Naive thymus-derived CD4-positive, alpha-beta T cell (primary cell): ENCODE measurements at regions not wholly inside any gene's neighbourhood (a gene's known extent, or its start where the extent isn't known, plus 50 kb on each side); places are given as distances from the start of the nearest gene placed in this dataset.

Source experiments
- ATAC-seq: fragments of 150-1000 bp; cut with Tn5 transposase; 2 replicates; pipeline ENCODE4 v1.10.0; 2021; ENCODE audit warnings: mild to moderate bottlenecking, moderate library complexity
- CTCF ChIA-PET: fragments of 350-600 bp; sonication (Branson Sonifier 250); formaldehyde crosslinking; loops from one replicate; lab custom pipeline; 2021; ENCODE audit warnings: antibody characterized with exemption; lab: Charles Lee
- POLR2A ChIA-PET: fragments of 350-600 bp; sonication (Branson Sonifier 250); formaldehyde crosslinking; loops from one replicate; lab custom pipeline; 2021; ENCODE audit warnings: antibody characterized with exemption, inconsistent platforms; lab: Charles Lee
- DNase-seq, 9 donors: peaks; one replicate each; pipeline versions ENCODE4 v3.0.0 to v3.0.0-alpha.2; 2020 to 2022; ENCODE audit warnings: mixed read lengths in 1 of 9
- H3K27ac ChIP-seq: one replicate; pipeline ENCODE4 v1.7.0; 2013; ENCODE audit warnings: mild to moderate bottlenecking, low read depth, low read length, moderate library complexity
- H3K27me3 ChIP-seq, 2 donors: one replicate each; pipeline ENCODE4 v1.7.0; 2013; ENCODE audit warnings: low read length in 2 of 2, mild to moderate bottlenecking in 2 of 2, moderate library complexity in 2 of 2; ENCODE audit not compliant: control insufficient read depth in 2 of 2, insufficient read depth in 2 of 2
- H3K36me3 ChIP-seq, 3 experiments: 1 replicate in 2 of 3; 2 replicates in 1 of 3; pipeline ENCODE4 v1.7.0; 2013; ENCODE audit warnings: low read length in 3 of 3, mild to moderate bottlenecking in 3 of 3, moderate library complexity in 1 of 3; ENCODE audit not compliant: insufficient read depth in 3 of 3, control insufficient read depth in 2 of 3
- H3K4me1 ChIP-seq, 2 donors: one replicate each; pipeline ENCODE4 v1.7.0; 2013; ENCODE audit warnings: low read length in 2 of 2, mild to moderate bottlenecking in 2 of 2, moderate library complexity in 1 of 2; ENCODE audit not compliant: control insufficient read depth in 2 of 2, insufficient read depth in 2 of 2
- H3K4me3 ChIP-seq: 2 replicates; pipeline ENCODE4 v1.7.0; 2013; ENCODE audit warnings: mild to moderate bottlenecking, low read length
- H3K9me3 ChIP-seq, 3 experiments: 1 replicate in 2 of 3; 2 replicates in 1 of 3; pipeline ENCODE4 v1.7.0; 2013; ENCODE audit warnings: low read length in 3 of 3; ENCODE audit not compliant: control insufficient read depth in 2 of 3
- H3K27ac Mint-ChIP-seq, 9 donors: one replicate each; pipeline ENCODE4 v1.8.0; 2020 to 2022; ENCODE audit warnings: mixed read lengths in 9 of 9, mild to moderate bottlenecking in 8 of 9, moderate library complexity in 5 of 9, inconsistent platforms in 2 of 9
- H3K27me3 Mint-ChIP-seq, 5 donors: one replicate each; pipeline ENCODE4 v1.8.0; 2021 to 2022; ENCODE audit warnings: mixed read lengths in 5 of 5, mild to moderate bottlenecking in 1 of 5
- H3K36me3 Mint-ChIP-seq, 5 donors: one replicate each; pipeline ENCODE4 v1.8.0; 2020 to 2022; ENCODE audit warnings: mixed read lengths in 5 of 5, mild to moderate bottlenecking in 3 of 5, inconsistent platforms in 1 of 5
- H3K4me1 Mint-ChIP-seq, 7 donors: one replicate each; pipeline ENCODE4 v1.8.0; 2020 to 2022; ENCODE audit warnings: mixed read lengths in 7 of 7, mild to moderate bottlenecking in 3 of 7, inconsistent platforms in 1 of 7
- H3K4me3 Mint-ChIP-seq, 10 donors: one replicate each; pipeline ENCODE4 v1.8.0; 2020 to 2022; ENCODE audit warnings: mild to moderate bottlenecking in 10 of 10, mixed read lengths in 10 of 10, moderate library complexity in 6 of 10, inconsistent platforms in 2 of 10
- H3K9me3 Mint-ChIP-seq, 11 donors: one replicate each; pipeline ENCODE4 v1.8.0; 2020 to 2022; ENCODE audit warnings: mixed read lengths in 11 of 11, mild to moderate bottlenecking in 4 of 11, inconsistent platforms in 1 of 11, moderate library complexity in 1 of 11
- intact Hi-C, 2 donors: fragments of 100-400 bp; cut with micrococcal nuclease; formaldehyde crosslinking; loops; one replicate each; pipeline ENCODE4 v1.15.1; 2023

DNA sequence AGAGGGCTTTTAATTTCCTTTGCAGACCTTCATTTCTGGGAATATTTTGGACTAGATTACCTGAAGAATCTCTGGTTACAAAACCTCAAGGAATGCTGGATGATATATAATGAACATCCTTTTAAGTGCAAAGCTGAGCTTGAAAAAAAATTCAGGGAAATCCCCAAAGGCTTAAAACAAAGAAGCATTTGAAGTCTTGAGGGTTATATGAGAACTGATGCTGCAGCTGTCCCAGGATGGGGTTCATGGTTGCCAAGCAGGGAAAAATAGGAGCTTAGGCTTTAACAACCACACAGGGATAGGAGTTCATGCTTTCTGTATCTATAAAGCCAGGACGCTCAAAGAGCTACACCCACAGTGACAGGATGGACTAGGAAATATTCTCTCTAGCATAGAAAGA, 150.4 kb upstream of the IRX5 start:
- no peaks in the 10 kb centered on the region for H3K4me1 Mint-ChIP-seq
- ChIA-PET POLR2A (no interaction called here), CTCF (interaction anchor here (0.7 kb wide), 1 partner anchor 1164 kb away, joined by 4 read pairs; no protein-coding TSS in a partner anchor)
- Histone ChIP-seq H3K36me3 (no peaks in the 10 kb centered on the region), H3K27me3 (no peaks in the 10 kb centered on the region), H3K27ac (no peak overlapping the region), H3K4me1 (no peaks in the 10 kb centered on the region), H3K4me3 (no peak overlapping the region), H3K9me3 (no peaks in the 10 kb centered on the region)
- peaks cover 0 to 17% (median 4%) of the 10 kb centered on the region in 5 donors for H3K27me3 Mint-ChIP-seq
- H3K36me3 Mint-ChIP-seq, result peaks cover 0 to 4% (median 0%) of the 10 kb centered on the region in 5 donors
- no peak for ATAC-seq
- intact Hi-C loops, result no loop called here
- H3K9me3 Mint-ChIP-seq, result peaks cover 0 to 10% (median under 1%) of the 10 kb centered on the region in 11 donors
- H3K27ac Mint-ChIP-seq, result no peak overlapping the region
- no peak overlapping the region for H3K4me3 Mint-ChIP-seq
- DNase-seq, result no peak

DNA sequence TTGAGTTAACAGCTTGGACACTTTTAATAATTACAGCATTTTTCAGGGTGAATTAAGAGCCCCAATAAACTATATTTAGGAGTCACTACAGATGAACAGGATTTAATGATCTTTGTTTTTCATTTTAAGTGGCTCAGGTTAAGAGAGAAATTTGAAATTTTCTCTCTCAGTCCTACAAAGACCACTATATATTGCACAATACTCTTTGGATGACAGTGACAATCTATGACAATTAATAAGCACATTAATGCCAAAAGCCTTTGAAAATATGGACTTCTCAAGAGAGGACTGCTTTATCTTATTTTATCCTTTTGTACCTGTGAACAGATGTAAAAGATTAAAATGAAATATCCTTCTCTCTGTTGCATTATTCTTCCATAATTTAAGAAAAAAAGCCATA, 151.1 kb upstream of the IRX5 start:
- Histone ChIP-seq H3K9me3 (no peaks in the 10 kb centered on the region), H3K4me1 (no peaks in the 10 kb centered on the region), H3K36me3 (no peaks in the 10 kb centered on the region), H3K4me3 (no peak overlapping the region), H3K27me3 (peaks cover 0 to 1% of the 10 kb centered on the region in 2 donors), H3K27ac (no peak overlapping the region)
- DNase-seq, result no peak
- intact Hi-C loops, result no loop called here
- Mint-ChIP-seq H3K4me1 (no peaks in the 10 kb centered on the region), H3K36me3 (peaks cover 0 to 4% (median 0%) of the 10 kb centered on the region in 5 donors), H3K27me3 (peaks cover 0 to 17% (median 7%) of the 10 kb centered on the region in 5 donors), H3K4me3 (no peak overlapping the region), H3K9me3 (peaks cover 0 to 5% (median 0%) of the 10 kb centered on the region in 11 donors), H3K27ac (no peak overlapping the region)
- no peak for ATAC-seq
- ChIA-PET POLR2A (no interaction called here), CTCF (no interaction called here)

DNA sequence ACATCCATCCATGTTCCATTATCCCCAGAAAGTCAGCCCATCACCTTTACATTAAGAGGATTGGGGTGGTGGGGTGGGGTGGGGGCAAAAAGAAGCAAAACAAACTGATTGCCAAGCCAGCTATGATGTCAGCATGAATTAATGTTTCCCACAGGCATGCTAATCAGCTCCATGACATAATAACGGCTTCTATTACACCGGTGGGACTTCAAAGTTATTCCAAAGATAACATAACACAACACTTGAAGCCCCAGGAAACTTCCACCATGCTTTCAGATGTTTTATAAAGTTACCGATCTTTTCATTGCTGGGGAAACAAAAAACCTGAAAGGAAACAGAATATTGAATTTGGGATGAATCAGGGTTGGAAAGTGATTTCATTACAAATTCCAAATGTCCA, 155.9 kb upstream of the IRX5 start:
- no peaks in the 10 kb centered on the region for H3K36me3 ChIP-seq
- peaks cover 0 to 12% (median 0%) of the 10 kb centered on the region in 11 donors for H3K9me3 Mint-ChIP-seq
- peaks cover 0 to 13% (median 8%) of the 10 kb centered on the region in 5 donors for H3K27me3 Mint-ChIP-seq
- ChIA-PET POLR2A (no interaction called here), CTCF (no interaction called here)
- H3K27me3 ChIP-seq, result peaks cover 0 to 2% of the 10 kb centered on the region in 2 donors
- H3K36me3 Mint-ChIP-seq, result peaks cover 0 to 4% (median 0%) of the 10 kb centered on the region in 5 donors
- H3K27ac ChIP-seq, result no peak overlapping the region
- no peak for ATAC-seq
- no peak overlapping the region for H3K27ac Mint-ChIP-seq
- H3K4me3 ChIP-seq, result no peak overlapping the region
- no peaks in the 10 kb centered on the region for H3K4me1 Mint-ChIP-seq
- H3K4me3 Mint-ChIP-seq, result no peak overlapping the region
- H3K4me1 ChIP-seq, result no peaks in the 10 kb centered on the region
- intact Hi-C loops, result no loop called here
- DNase-seq, result no peak
- H3K9me3 ChIP-seq, result no peaks in the 10 kb centered on the region

DNA sequence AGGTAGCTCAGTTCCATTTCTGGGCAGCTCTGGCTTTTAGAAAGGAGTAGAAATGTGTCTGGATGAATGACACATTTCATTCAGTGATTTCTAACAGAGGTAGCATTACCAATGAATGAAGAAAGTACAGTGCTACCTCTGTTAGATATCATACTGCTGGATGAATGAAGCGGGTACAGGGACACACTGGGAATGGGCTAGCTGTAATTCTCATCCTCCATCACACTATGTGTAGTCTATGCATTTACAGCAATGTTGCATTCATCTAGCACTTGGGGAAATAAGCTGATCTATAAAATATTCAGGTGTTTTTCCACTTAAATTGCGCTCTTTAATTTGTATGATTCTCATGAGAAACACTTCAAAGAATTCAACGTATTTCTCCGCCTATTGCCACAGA, 158.3 kb upstream of the IRX5 start:
- intact Hi-C loops, result no loop called here
- POLR2A ChIA-PET, result no interaction called here

DNA sequence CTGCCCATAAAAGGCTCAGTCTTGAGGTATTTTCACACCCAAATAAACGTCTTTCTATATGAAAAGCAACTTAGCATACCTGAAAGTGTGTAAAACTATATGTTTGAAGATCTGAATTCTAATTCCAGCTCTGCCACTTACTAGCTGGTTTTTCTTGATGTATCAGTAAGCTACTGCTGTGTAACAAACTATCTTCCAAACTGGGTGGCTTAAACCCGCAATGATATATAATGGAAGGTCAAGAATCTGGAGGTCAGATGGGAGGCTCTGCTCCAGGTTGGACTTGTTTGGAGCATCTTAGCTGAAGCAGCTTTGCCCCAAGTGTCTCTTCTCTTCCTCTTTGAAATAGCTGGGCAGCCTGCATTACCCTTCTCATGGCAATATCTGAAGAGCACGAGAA, 164.3 kb upstream of the IRX5 start:
- DNase-seq, result no peak
- H3K27ac Mint-ChIP-seq, result no peak overlapping the region

More for the DNA sequence above, 158.3 kb upstream of the IRX5 start:
- H3K9me3 Mint-ChIP-seq, result peaks cover 0 to 12% (median 0%) of the 10 kb centered on the region in 11 donors
- H3K27me3 Mint-ChIP-seq, result peaks cover 0 to 13% (median 8%) of the 10 kb centered on the region in 5 donors
- DNase-seq, result no peak
- Histone ChIP-seq H3K27ac (no peak overlapping the region), H3K4me3 (no peak overlapping the region), H3K9me3 (no peaks in the 10 kb centered on the region), H3K4me1 (no peaks in the 10 kb centered on the region), H3K36me3 (no peaks in the 10 kb centered on the region), H3K27me3 (peaks cover 0 to 6% of the 10 kb centered on the region in 2 donors)
- H3K4me1 Mint-ChIP-seq, result no peaks in the 10 kb centered on the region
- peaks cover 0 to 4% (median 0%) of the 10 kb centered on the region in 5 donors for H3K36me3 Mint-ChIP-seq
- H3K4me3 Mint-ChIP-seq, result no peak overlapping the region
- ATAC-seq, result no peak
- no peak overlapping the region for H3K27ac Mint-ChIP-seq
- CTCF ChIA-PET, result no interaction called here

DNA sequence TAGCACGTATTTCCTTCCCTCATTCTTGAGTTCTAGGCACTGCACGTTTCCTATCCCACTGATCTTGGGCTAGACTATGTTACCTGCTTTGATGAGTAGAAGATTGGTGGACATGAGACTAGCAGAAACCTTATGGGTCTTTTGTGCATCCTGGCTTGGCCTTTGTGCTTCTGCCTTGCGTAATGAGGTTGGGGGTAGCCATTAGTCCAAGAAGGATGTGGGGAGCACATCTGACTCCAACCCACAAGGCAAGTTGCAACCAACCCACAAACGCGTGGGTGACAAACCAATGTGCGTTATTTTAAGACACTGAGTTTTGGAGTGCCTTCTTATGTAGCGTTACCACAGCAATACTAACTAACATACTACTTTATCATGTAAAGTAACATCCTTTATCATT, 180.4 kb upstream of the IRX5 start:
- H3K36me3 ChIP-seq, result no peaks in the 10 kb centered on the region
- no peaks in the 10 kb centered on the region for H3K4me1 Mint-ChIP-seq
- H3K27me3 Mint-ChIP-seq, result peaks cover 0 to 12% (median 5%) of the 10 kb centered on the region in 5 donors
- H3K27ac Mint-ChIP-seq, result no peak overlapping the region
- ChIA-PET CTCF (no interaction called here), POLR2A (no interaction called here)
- H3K4me3 ChIP-seq, result no peak overlapping the region
- H3K36me3 Mint-ChIP-seq, result no peaks in the 10 kb centered on the region
- no peak overlapping the region for H3K4me3 Mint-ChIP-seq
- no peak overlapping the region for H3K27ac ChIP-seq
- H3K9me3 ChIP-seq, result no peaks in the 10 kb centered on the region
- no peak for DNase-seq
- no peak for ATAC-seq
- H3K4me1 ChIP-seq, result no peaks in the 10 kb centered on the region
- intact Hi-C loops, result no loop called here
- no peaks in the 10 kb centered on the region for H3K27me3 ChIP-seq
- H3K9me3 Mint-ChIP-seq, result peaks cover 0 to 17% (median 2%) of the 10 kb centered on the region in 11 donors

More for the DNA sequence above, 164.3 kb upstream of the IRX5 start:
- intact Hi-C loops, result no loop called here
- peaks cover 0 to 5% (median 0%) of the 10 kb centered on the region in 3 experiments for H3K9me3 ChIP-seq
- ChIA-PET CTCF (no interaction called here), POLR2A (no interaction called here)
- H3K27ac ChIP-seq, result no peak overlapping the region
- H3K36me3 ChIP-seq, result no peaks in the 10 kb centered on the region
- Mint-ChIP-seq H3K9me3 (peaks cover 0 to 21% (median 5%) of the 10 kb centered on the region in 11 donors), H3K4me1 (no peaks in the 10 kb centered on the region), H3K4me3 (no peak overlapping the region), H3K27me3 (peaks cover 0 to 11% (median 5%) of the 10 kb centered on the region in 5 donors), H3K36me3 (no peaks in the 10 kb centered on the region)
- ATAC-seq, result no peak
- H3K4me1 ChIP-seq, result no peaks in the 10 kb centered on the region
- no peak overlapping the region for H3K4me3 ChIP-seq
- peaks cover 0 to 4% of the 10 kb centered on the region in 2 donors for H3K27me3 ChIP-seq

DNA sequence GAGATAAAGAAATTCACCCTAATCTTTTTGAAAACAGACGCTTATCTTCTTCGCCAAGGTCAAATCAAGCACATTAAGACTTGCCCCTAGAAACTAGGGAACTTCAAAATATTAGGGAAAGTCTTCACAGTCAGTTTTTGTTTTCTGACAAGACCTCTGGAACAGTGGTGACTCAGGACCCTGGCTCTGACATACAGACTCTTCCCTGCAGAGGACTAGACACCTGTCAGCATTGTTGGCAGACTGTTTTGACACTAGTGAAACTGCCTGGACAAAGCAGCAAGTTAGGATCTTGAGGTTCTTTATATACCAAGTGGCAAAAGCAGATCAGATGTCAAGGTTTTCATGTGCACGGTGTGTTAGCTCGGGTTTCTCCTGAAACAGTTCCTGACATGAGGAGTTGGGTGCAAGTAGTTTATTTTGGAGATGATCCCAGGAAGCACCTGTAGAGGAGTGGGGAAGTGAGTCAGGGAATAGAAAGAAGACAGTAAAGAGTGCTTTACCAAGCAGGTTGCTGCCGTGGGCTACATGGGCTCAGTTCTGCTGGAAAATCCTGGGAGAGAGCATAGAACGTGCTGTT, 182.0 kb upstream of the IRX5 start:
- no peak for ATAC-seq
- intact Hi-C loops, result no loop called here

More for the DNA sequence above, 182.0 kb upstream of the IRX5 start:
- Histone ChIP-seq H3K27me3 (no peaks in the 10 kb centered on the region), H3K4me3 (no peak overlapping the region), H3K36me3 (no peaks in the 10 kb centered on the region), H3K9me3 (no peaks in the 10 kb centered on the region), H3K27ac (no peak overlapping the region), H3K4me1 (no peaks in the 10 kb centered on the region)
- Mint-ChIP-seq H3K4me3 (no peak overlapping the region), H3K27me3 (peaks cover 0 to 12% (median 5%) of the 10 kb centered on the region in 5 donors), H3K4me1 (no peaks in the 10 kb centered on the region), H3K36me3 (no peaks in the 10 kb centered on the region), H3K27ac (no peak overlapping the region), H3K9me3 (peaks cover 0 to 17% (median 0%) of the 10 kb centered on the region in 11 donors)
- DNase-seq, result no peak
- CTCF ChIA-PET, result no interaction called here
- POLR2A ChIA-PET, result no interaction called here
